Fibroblast of the aortic adventitia (primary cell): ENCODE measurements at regions not wholly inside any gene's neighbourhood (a gene's known extent, or its start where the extent isn't known, plus 50 kb on each side); places are given as distances from the start of the nearest gene placed in this dataset.
"Not testable (repeated sequence)": the region's sequence is repeated elsewhere in the genome, so short reads cannot be mapped to it uniquely, and the experiment has no call there.

Experiments
- DNase-seq: peaks from one replicate; pipeline ENCODE4 v3.0.0-alpha.2; 2010; ENCODE audit warnings: low read depth
- H3K4me3 ChIP-seq: 2 replicates; pipeline ENCODE4 v1.5.1; 2011; ENCODE audit warnings: low read depth, mild to moderate bottlenecking, control low read depth, low read length, moderate library complexity
- TF ChIP-seq, protein P1 (sequence below): IDR thresholded peaks from 2 replicates; pipeline ENCODE4 v1.5.1; 2011; ENCODE audit warnings: mild to moderate bottlenecking, low read length, control low read depth, inconsistent platforms; ENCODE audit not compliant: insufficient read depth

DNA sequence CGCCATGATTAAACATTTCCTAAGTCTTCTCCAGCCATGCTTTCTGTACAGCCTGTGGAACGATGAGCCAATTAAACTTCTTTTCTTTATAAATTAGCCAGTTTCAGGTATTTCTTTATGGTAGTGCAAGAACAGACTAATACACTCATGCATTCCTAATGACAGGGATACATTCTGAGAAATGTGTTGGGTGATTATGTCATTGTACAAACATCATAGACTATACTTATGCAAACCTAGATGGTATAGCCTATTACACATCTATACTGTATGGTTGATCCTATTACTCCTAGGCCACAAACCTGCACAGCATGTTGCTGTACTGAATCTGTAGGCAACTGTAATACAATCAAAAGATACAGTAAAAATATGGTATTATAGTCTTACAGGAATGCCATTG, 83.1 kb downstream of the ATOH1 start:
- TF ChIP-seq, protein P1, sequence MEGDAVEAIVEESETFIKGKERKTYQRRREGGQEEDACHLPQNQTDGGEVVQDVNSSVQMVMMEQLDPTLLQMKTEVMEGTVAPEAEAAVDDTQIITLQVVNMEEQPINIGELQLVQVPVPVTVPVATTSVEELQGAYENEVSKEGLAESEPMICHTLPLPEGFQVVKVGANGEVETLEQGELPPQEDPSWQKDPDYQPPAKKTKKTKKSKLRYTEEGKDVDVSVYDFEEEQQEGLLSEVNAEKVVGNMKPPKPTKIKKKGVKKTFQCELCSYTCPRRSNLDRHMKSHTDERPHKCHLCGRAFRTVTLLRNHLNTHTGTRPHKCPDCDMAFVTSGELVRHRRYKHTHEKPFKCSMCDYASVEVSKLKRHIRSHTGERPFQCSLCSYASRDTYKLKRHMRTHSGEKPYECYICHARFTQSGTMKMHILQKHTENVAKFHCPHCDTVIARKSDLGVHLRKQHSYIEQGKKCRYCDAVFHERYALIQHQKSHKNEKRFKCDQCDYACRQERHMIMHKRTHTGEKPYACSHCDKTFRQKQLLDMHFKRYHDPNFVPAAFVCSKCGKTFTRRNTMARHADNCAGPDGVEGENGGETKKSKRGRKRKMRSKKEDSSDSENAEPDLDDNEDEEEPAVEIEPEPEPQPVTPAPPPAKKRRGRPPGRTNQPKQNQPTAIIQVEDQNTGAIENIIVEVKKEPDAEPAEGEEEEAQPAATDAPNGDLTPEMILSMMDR: no peak
- H3K4me3 ChIP-seq: no peak overlapping the region
- no peak for DNase-seq

DNA sequence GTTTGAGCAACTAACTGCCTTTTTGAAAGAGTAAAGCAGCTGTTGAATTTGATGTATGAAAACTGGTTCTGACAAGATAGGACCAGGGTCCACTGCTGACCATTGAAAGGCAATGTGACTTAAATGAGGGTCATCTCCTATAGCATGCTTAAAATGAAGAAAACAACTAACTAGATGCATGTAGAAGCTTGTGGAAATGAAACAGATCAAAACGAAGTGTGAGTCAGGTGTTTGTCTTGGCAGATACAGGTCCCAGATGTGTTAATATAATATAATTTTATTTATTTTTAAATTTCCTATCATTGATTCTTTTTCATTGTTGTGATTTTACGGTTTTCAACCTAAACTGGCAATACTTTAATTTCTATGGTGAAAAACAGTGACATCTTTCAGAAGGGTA, 83.6 kb downstream of the ATOH1 start:
- TF ChIP-seq, protein P1: no peak
- no peak overlapping the region for H3K4me3 ChIP-seq
- no peak for DNase-seq

DNA sequence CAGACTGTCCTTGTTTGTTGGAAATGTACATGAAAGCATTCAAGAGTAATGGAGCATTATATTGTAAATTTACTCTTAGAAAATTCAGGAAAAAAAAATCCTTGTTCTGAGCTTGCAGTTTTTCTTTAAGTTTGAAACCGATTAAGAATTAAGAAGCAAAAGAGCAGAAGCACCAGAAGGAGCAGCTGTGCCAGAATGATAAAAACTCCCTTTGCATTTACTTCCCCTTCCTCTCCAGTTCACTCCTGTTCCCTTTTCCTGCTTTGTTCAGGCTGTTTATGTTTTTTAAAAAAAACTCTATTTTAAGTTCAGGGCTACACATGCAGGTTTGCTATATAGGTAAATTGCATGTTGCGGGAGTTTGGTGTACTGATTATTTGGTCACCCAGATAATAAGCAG, 90.3 kb downstream of the ATOH1 start:
- no peak for DNase-seq
- TF ChIP-seq, protein P1: no peak
- no peak overlapping the region for H3K4me3 ChIP-seq

DNA sequence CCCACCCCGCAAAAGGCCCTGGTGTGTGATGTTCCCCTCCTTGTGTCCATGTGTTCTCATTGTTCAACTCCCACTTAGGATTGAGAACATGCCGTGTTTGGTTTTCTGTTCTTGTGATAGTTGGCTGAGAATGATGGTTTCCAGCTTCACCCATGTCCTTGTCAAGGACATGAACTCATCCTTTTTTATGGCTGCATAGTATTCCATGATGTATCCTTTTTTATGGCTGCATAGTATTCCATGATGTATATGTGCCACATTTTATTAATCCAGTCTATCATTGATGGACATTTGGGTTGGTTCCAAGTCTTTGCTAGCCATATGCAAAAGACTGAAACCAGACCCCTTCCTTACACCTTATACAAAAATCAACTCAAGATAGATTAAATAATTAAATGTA, 95.0 kb downstream of the ATOH1 start:
- DNase-seq, H3K4me3 ChIP-seq: not testable (repeated sequence)

DNA sequence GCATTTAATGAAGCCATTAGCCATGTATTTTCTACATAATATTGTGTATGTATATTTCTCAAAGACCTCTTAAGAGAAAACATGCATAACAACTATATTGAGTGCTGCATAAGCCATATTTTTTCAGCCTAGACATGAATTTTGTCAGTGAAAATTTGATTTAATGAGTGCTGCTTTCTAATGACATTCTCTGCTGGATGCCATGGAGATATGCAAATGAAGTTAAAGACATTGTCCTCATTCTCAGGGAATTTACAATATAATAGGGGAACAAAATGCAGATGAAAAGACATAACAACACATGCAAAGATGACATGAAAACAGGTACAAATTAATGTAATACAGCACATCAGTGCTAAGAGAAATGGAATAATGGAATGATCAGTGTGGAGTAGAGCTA, 118.7 kb downstream of the ATOH1 start:
- DNase-seq: no peak
- TF ChIP-seq, protein P1: no peak
- no peak overlapping the region for H3K4me3 ChIP-seq

DNA sequence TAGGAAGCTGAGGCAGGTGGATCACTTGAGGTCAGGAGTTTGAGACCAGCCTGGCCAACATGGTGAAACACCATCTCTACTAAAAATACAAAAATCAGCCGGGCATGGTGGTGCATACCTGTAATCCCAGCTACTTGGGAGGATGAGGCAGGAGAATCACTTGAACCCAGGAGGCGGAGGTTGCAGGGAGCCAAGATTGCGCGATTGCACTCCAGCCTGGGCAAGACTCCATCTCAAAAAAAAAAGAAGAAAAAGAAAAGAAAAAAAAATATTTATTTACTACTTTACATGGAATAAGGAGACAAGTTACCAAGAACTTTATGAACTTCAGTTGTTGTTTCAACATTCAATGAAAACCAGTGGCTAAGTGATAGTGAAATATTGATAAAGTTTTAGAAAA, 121.7 kb downstream of the ATOH1 start:
- DNase-seq, H3K4me3 ChIP-seq: not testable (repeated sequence)

DNA sequence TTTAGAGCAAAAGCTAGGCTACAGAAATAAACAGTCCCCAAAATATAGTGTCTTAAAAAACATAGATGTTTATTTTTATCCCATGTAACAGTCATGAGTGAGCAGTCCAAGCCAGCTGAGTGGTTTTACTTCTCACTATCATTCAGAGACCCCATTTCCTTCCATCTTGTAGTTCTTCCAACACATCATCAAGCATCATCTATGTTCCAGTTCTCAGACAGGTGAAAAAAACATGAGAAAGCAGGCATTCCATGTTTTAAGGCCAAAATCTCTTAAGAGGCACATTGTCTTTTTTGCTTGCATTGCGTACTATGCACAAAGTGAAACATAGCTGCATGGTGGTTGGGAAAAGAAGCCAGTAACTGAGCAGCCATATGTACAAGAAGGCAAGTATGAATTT, 128.6 kb downstream of the ATOH1 start:
- DNase-seq: no peak
- H3K4me3 ChIP-seq: no peak overlapping the region
- TF ChIP-seq, protein P1: no peak

DNA sequence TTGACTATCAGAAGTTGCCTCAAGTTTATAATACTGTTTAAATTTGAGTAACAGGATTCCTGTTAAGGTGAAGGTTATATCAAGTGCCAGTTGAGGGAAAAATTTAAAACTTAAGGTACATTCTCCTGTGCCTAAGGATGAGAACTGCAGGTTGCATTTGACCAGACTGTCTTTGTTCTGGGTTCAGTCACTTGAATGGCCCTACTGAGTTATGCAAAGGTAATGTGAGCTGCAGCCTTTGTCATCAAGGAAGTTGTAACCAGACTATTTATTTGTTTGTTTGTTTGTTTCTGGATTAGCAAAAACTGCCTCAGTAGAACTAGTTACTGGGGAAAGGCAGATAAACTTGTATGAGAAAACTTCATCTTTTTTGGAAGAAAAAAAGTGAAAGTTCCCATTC, 131.9 kb downstream of the ATOH1 start:
- TF ChIP-seq, protein P1: no peak
- H3K4me3 ChIP-seq: no peak overlapping the region
- no peak for DNase-seq
